ENCODE measurements at regions not wholly inside any gene's neighbourhood (a gene's known extent, or its start where the extent isn't known, plus 50 kb on each side); places are given as distances from the start of the nearest gene placed in this dataset.

- Histone ChIP-seq H3K4me1 (replicated peaks in 1 of 2; ENCODE audit: control insufficient read depth in 2 of 2, insufficient read depth in 2 of 2, low read length in 2 of 2) (no peaks in the 10 kb centered on the region; a peak in 1 of 5 replicates), H3K27me3 (ENCODE audit: control insufficient read depth in 2 of 2, insufficient read depth in 2 of 2, low read length in 2 of 2) (peaks cover 0 to 61% of the 10 kb centered on the region in 2 experiments; a peak in 3 of 5 replicates), H3K27ac (ENCODE audit: extremely low read depth, low read depth, low read length) (no peak overlapping the region), H3K79me2 (ENCODE audit: control insufficient read depth, insufficient read depth, low read length) (no peaks in the 10 kb centered on the region), H3K9ac (ENCODE audit: insufficient read depth in 1 of 2, low read depth in 2 of 2, low read length in 2 of 2) (no peak overlapping the region; a peak in 1 of 4 replicates), H3K36me3 (ENCODE audit: control insufficient read depth, insufficient read depth, low read length) (no peaks in the 10 kb centered on the region), H3K9me3 (replicated peaks; ENCODE audit: control insufficient read depth, insufficient read depth, low read depth, low read length) (no peaks in the 10 kb centered on the region), H4K20me1 (replicated peaks; ENCODE audit: control insufficient read depth, insufficient read depth, low read length) (no peaks in the 10 kb centered on the region), H2AFZ (ENCODE audit: low read depth, low read length) (no peak overlapping the region), H3K4me2 (ENCODE audit: insufficient read depth, low read length) (peak overlapping the region; percentile 17; the same call in 1 of the 2 replicates), H3K4me3 (no peak overlapping the region), H3K9me1 (ENCODE audit: control insufficient read depth, insufficient read depth, low read length) (no peaks in the 10 kb centered on the region)
- ChIA-PET POLR2A (interaction anchor here (0.6 to 0.7 kb wide), 2 partner anchors 10 to 88 kb away, joined by 3 read pairs; no protein-coding TSS in a partner anchor), CTCF (ENCODE audit: low intra/inter-chr PET ratio) (interaction anchor here (0.7 kb wide), 1 partner anchor 61 kb away, joined by 4 read pairs; no protein-coding TSS in a partner anchor)
- no TSS peak for BruUV-seq (replicated peaks)
- 15% methylated on average over 13 of the region's 17 CpGs for WGBS (ENCODE audit: insufficient coverage, low coverage, missing lambda C conversion rate)
- no peak for TF ChIP-seq MLLT1 (IDR thresholded peaks at IDR 0.05)
- no peak for TF ChIP-seq TOE1 (IDR thresholded peaks at IDR 0.05; ENCODE audit: borderline replicate concordance)
- no peak for TF ChIP-seq TOE1 (CRISPR knock-in tag; IDR thresholded peaks at IDR 0.05; ENCODE audit: borderline replicate concordance, low read depth)
- TF ChIP-seq DEAF1 (CRISPR knock-in tag; IDR thresholded peaks at IDR 0.05), result no peak
- TF ChIP-seq ZNF780A (CRISPR knock-in tag; IDR thresholded peaks at IDR 0.05), result no peak
- TF ChIP-seq NKRF (IDR thresholded peaks at IDR 0.05; ENCODE audit: borderline replicate concordance), result no peak
- TF ChIP-seq SRSF3 (IDR thresholded peaks at IDR 0.05; ENCODE audit: insufficient read depth, low read length), result no peak
- TF ChIP-seq SPI1 (IDR thresholded peaks at IDR 0.05; ENCODE audit: borderline replicate concordance, low read depth, low read length), result no peak
- TF ChIP-seq PKNOX1 (IDR thresholded peaks at IDR 0.05), result peak; percentile 33
- TF ChIP-seq CTCF (IDR thresholded peaks at IDR 0.05 in 2 of 3, conservative IDR thresholded peaks at IDR 0.05 in 1 of 3; ENCODE audit: insufficient read depth in 2 of 3, low read depth in 1 of 3, low read length in 3 of 3), result peak; percentile 25 to 45 (median 42); a peak in 4 of 6 replicates
- TF ChIP-seq YBX1 (IDR thresholded peaks at IDR 0.05), result no peak
- DNase-seq (ENCODE audit: extremely low read depth in 1 of 4, low spot score in 3 of 4), result peak in 3 of 4 experiments; percentile 11 to 27 (median 17)
- peak; percentile 73 for ATAC-seq
- intact Hi-C loops (cut with micrococcal nuclease) (no loop called here), in situ Hi-C loops (cut with MboI) (no loop called here)
- no peak for FAIRE-seq
These were observed 200.1 kb downstream of the NDUFA10 start for GRCh38 chr2:239824866-239825704.
